Testis (tissue), 2 donors: ENCODE measurements at regions not wholly inside any gene's neighbourhood (a gene's known extent, or its start where the extent isn't known, plus 50 kb on each side); places are given as distances from the start of the nearest gene placed in this dataset.

Experiments
- POLR2A ChIP-seq: fragments of 450-650 bp; IDR thresholded peaks from one replicate; pipeline ENCODE4 v1.6.1; 2017; ENCODE audit warnings: antibody characterized with exemption, mild to moderate bottlenecking, moderate library complexity
- TF ChIP-seq, protein P1 (sequence below), 3 experiments: fragments of 450-650 bp in 2 of 3; fragments of 200-600 bp in 1 of 3; sonication (generic) in 1 of 3; IDR thresholded peaks; one replicate each; pipeline ENCODE4 v1.5.1; 2016 to 2019; ENCODE audit warnings: antibody characterized with exemption in 3 of 3, mild to moderate bottlenecking in 2 of 3, moderate library complexity in 1 of 3

DNA sequence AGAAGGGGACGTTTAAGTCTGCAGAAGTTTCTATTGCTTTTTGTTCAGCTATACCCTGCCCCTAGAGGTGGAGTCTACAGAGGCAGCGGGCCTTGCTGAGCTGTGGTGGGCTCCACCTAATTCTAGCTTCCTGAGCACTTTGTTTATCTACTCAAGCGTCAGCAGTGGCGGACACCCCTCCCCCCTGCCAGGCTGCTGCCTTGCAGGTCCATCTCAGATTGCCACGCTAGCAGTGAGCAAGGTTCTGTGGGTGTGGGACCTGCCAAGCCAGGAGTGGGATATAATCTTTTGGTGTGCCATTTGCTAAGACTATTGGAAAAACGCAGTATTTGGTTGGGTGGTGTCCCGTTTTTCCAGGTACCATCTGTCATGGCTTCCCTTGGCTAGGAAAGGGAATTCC, 147.3 kb upstream of the PRPS1L1 start:
- TF ChIP-seq POLR2A: no peak
- TF ChIP-seq, protein P1, sequence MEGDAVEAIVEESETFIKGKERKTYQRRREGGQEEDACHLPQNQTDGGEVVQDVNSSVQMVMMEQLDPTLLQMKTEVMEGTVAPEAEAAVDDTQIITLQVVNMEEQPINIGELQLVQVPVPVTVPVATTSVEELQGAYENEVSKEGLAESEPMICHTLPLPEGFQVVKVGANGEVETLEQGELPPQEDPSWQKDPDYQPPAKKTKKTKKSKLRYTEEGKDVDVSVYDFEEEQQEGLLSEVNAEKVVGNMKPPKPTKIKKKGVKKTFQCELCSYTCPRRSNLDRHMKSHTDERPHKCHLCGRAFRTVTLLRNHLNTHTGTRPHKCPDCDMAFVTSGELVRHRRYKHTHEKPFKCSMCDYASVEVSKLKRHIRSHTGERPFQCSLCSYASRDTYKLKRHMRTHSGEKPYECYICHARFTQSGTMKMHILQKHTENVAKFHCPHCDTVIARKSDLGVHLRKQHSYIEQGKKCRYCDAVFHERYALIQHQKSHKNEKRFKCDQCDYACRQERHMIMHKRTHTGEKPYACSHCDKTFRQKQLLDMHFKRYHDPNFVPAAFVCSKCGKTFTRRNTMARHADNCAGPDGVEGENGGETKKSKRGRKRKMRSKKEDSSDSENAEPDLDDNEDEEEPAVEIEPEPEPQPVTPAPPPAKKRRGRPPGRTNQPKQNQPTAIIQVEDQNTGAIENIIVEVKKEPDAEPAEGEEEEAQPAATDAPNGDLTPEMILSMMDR (IDR thresholded peaks at IDR 0.05): no peak
